Activated gamma-delta T cell treated with anti-CD3 and anti-CD28 coated beads, Interleukin-2, amount 50 U/mL, for 16 hours (primary cell): ENCODE measurements at regions not wholly inside any gene's neighbourhood (a gene's known extent, or its start where the extent isn't known, plus 50 kb on each side); places are given as distances from the start of the nearest gene placed in this dataset.
"Not testable (repeated sequence)": the region's sequence is repeated elsewhere in the genome, so short reads cannot be mapped to it uniquely, and the experiment has no call there.

ENCODE experiments used
- DNase-seq: peaks from one replicate; pipeline ENCODE4 v3.0.0-alpha.2; 2020; ENCODE audit warnings: low read depth

DNA sequence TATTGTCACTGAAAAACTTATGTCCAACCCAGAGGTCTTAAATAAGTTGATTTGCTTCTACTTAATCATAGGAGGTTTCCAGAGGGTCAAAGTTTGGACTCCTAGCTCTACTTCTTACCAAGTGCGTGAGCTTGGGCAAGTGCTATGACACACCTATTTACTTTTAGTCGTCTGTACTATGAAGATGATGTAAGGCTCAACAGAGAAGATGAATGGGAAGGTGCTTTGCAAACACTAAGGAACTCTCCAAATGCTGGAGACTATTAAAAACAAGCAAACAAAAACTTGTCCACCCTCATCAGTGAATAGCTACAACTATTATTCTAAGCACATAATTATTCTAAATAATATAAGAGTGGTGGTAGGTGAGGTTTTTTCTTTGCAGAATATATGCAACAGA lies 232.3 kb upstream of the USP24 start:
- DNase-seq = no peak

- DNase-seq = no peak
Observed at GRCh38 chr1:55446351-55446750, 231.2 kb upstream of the USP24 start.

DNA sequence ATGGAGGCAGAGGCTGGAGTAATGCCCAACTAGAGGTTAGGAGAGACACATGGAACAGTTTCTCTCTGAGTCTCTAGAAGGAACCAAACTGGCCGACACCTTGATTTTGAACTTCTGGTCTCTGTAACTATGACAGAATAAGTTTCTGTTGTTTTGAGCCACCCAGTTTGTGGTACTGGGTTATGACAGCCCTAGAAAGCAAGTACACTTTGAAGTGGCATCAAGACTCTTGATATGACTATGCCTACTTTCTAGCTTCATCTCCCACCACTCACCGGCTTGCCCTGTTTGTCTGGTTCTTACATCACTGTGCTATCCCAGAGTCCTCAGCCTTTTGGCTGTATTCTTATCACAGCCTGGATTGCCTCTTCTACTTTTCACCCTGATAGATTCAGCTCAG lies 230.3 kb upstream of the USP24 start:
- no peak for DNase-seq

- DNase-seq = no peak
Observed at GRCh38 chr1:55444667-55445066, 229.5 kb upstream of the USP24 start.

GRCh38 chr1:55443175-55443915 lies 228.2 kb upstream of the USP24 start:
- no peak for DNase-seq

- DNase-seq = no peak
Observed at GRCh38 chr1:55441489-55441888, 226.3 kb upstream of the USP24 start.

DNA sequence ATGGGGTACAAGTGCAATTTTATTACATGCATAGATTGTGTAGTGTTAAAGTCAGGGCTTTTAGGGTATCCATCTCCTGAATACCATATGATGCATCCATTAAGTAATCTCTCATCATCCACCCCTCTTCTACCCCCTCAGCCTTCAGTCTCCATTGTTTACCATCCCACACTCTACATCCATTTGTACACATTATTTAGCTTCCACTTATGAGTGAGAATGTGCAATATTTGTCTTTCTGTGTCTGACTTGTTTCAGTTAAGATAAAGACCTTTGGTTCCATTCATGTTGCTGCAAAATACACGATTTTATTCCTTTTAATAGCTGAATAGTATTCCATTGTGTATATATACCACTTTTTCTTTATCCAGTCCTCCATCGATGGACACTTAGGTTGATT lies 222.5 kb upstream of the USP24 start:
- DNase-seq = no peak

GRCh38 chr1:55430720-55431119 lies 215.6 kb upstream of the USP24 start:
- DNase-seq = not testable (repeated sequence)

- not testable (repeated sequence) for DNase-seq
Observed at GRCh38 chr1:55430206-55430605, 215.0 kb upstream of the USP24 start.

DNA sequence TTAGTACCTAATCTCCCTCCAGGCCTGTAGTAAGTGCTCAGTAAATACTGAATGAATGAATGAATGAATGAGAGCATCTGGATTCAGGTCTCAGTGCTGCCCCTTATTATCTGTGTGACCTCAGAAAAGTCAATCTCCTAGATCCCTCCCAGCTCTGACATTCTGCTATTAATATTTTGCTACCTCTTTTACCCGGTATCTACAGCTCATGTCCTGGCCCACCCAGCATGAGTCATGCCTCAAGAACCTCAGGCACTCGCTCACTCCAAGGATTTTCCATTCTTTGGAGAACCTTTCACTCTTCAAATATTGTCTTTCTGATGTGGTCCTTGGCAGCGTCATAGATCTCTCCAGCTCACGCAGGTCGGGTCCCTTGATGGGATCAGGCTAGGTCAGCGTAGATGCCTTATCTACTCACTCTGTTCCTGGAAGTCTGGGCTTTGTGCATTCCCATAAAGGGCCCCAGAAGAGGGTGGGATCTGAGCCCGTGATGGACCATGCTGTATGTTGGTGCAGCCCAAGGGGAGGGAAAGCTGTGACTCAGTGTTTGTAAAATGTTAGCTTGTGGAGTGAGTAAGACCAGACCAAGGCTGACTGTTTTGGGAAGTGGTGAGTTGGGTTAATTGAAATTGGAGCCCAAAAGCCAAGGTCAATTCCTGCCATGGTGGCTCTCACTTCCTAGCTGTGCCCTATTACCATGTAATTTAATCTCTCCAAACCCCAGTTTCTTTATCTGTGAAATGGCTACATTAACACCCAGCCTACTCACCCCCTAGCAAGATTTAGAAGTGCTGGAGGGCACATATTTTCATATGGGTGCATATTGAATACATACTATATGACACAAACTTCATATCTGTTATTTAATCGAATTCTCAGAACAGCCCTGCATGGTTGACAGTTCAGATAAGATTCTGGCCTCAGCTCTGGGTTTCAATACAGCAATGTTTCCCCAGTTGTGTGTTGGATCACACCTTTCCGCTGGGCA lies 214.1 kb upstream of the USP24 start:
- no peak for DNase-seq

- DNase-seq = no peak
Observed at GRCh38 chr1:55428231-55428630, 213.1 kb upstream of the USP24 start.

DNA sequence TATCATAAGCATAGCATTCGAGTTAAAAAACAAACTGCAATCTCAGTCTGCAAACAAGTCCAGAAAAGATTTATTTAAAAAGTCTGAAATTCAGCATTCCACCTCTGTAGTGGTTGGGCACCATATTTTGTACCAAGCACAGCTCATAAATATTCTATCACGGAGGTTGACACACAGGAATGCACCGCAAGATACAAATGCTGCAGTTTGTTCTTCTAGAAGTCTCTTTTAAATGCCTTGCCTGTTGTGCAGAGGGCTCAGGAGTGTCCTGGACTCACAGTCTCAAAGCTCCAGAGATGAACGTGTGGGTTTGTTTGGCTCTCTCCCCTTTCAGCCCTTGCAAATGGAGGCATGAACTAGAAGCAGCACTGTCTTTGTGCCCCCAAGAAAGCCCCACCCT lies 212.4 kb upstream of the USP24 start:
- DNase-seq = no peak

DNA sequence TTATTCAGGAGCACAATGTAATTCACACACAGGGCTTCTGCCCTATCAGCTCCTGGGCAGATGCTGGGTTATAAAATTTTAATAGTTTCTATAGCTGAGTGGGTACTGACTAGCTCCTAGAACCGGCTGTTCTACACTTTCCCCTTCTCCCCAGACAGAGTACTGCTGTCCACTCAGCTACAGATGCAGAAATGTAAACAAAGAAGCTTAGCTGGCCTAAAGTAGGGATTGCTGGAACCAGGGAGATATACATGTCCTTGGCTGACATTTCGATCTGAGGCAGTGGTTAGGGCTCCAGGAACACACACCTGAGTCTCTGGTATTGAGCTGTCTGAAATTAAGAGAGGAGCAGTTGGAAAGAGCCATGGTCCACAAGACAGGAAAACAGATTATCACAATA lies 211.5 kb upstream of the USP24 start:
- DNase-seq = no peak

DNA sequence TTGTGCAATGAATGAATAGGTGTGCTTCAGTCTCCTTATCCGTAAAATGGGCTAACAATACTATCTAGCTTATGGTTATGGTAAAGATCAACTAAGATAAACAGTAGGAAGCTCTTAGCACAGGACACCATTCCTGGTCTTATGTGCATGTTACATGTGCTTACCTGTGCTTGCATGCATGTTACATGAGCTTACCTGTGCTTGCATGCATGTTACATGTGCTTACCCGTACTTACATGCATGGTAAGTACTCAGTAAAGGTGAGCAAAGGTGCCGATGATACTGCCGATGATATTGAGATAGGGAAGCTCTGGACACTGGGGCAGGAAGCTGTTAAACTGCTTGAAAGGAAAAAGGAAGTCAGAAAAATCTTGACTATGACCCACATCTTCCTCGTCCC lies 211.0 kb upstream of the USP24 start:
- no peak for DNase-seq

- no peak for DNase-seq
Observed at GRCh38 chr1:55425310-55425930, 210.3 kb upstream of the USP24 start.

DNA sequence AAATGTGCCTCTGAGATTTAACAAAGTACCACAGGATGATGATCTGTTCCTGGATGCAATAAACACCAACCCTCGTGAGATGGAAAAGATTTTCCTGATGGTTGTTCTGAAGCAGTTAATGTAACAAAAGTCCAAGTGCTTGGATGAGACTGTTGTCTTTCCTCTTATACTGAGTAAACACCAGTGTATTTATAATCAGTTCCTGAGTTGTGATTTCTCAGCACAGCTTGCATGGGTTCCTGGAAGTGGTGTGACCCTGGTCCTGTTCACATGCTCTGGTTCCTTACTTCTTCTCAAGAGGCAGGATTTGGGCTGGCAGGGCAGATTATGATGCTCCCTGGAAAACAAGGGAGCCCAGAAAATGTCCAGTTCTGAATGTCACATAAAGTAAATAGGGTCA lies 208.2 kb upstream of the USP24 start:
- DNase-seq = no peak

DNA sequence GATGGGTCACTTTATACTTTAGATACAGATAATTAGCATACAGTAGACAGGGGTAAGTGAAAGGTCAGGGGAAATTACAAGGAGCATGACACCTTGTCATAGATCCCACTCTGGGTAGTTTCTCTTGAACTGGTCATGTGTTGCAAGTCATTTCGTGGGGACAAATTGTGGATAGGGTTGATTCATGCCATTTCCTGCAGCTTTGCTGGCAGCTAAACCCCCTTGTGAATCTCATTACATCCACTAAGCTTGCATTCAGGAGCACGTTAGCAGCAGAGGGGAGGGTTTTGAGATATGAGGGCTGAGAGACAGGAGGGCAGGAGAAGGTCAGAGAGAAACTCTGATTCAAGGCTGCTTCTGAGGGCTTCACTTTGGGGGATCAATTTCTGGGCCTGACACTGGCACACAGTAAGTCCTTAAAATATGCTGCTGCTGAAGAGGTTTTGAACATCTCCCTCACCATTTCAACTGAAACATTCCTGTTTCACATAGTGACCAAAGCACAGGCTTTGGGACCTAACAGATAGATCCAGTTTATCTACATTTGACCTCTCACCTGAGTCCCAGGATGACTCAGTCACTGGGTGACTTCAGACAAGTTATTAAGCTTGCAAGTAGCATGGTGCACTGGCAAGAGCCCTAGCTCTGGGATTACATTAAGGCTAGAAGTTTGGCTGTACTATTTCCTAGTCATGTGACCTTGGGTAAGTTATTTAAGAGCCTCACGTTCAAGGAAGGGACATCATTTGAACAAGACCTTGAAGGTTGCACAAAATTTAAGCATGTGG lies 206.0 kb upstream of the USP24 start:
- no peak for DNase-seq

- DNase-seq = no peak
Observed at GRCh38 chr1:55420026-55420425, 204.9 kb upstream of the USP24 start.

DNA sequence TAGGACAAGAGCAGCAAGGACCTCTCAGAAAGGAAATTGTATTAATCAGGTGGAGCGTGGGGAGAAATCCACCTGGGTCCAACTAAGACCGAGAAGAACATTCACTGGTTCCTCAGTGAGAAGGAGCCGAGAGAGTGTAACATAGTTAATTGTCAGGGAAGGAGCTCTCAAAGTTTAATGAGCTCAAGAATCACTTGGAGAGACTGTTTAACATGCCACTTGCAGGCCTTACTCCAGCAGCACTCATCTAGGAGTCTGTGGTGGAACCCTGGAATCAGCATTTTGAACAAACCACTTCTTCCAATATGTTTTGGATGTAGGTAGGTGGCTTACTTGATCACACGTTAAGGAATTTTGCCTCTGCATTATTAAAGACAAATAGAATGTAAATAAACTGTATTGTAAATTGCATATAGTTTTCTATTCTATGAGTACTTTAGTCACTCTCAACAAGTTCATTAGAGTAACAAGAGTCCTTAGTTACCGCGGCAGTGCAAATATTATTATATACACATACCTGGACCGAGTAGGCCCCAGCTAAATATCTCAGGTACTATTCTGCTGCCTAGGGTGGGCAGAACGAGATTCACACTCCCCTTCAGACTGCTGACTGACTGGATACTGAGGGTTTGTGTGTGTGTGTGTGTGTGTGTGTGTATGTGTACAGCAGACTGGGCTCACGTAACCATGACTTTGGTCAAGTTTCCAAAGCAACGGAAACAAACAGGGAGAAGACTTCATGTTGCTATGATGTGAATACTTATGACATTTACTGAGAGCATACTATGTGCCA lies 203.2 kb upstream of the USP24 start:
- no peak for DNase-seq

DNA sequence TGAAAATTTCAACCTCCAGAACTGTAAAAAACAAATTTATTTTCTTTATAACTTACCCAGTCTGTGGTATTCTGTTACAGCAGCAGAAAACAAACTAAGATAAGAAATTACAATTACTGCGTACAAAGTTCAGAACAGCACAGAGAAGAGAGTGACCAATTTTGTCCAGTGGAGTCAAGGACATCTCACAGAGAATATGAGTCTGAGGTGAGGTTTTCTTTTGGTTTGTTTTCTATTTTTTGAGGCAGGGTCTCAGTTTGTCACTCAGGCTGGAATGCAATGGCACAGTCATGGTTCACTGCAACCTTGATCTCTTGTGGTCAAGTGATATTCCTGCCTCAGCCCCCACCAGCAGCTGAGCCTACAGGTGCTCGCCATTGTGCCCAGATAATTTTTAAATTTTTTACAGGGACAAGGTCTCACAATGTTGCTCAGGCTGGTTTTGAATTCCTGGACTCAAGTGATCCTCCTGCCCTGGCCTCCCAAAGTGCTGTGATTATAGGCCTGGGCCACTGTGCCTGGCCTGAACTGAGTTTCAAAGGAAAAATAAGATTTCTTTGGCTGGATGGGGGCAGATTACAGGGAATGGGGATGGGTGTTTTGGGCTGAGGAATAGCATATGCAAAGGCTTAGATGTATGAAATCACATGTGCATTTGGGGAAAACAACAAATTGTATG lies 201.1 kb upstream of the USP24 start:
- no peak for DNase-seq

DNA sequence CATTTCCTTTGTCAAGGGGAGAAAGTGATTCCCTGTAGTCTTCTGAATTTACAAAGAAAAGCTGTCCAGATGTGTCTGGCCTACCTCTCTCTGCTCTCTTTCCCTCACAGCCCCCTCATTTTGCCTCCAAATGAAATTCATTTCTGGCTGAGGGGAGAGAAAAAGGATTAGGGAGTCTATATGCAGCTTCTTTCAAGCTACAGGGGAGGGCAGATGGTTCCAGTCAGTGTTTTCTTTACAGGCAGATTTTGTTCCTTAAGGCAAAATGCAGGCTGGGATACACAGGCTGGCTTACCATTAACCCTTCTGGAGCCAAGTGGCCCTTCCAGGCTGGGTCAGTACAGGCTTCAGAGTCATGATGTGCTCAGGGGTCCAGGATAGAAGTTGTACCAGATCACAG lies 198.1 kb upstream of the USP24 start:
- no peak for DNase-seq
